NB4 (cell line): ENCODE measurements at regions not wholly inside any gene's neighbourhood (a gene's known extent, or its start where the extent isn't known, plus 50 kb on each side); places are given as distances from the start of the nearest gene placed in this dataset.

Experiments
- POLR2A ChIP-seq: IDR thresholded peaks from 2 replicates; pipeline ENCODE4 v1.6.1; 2011; ENCODE audit warnings: mild to moderate bottlenecking; ENCODE audit not compliant: insufficient read length; ENCODE audit errors: extremely low read depth
- TF ChIP-seq, protein P1 (sequence below): IDR thresholded peaks from 2 replicates; pipeline ENCODE4 v1.6.1; 2011; ENCODE audit warnings: low read depth, low read length

GRCh38 chr4:34880246-34880645 lies 1364.1 kb downstream of the ARAP2 start:
- no peak for TF ChIP-seq POLR2A
- TF ChIP-seq, protein P1, sequence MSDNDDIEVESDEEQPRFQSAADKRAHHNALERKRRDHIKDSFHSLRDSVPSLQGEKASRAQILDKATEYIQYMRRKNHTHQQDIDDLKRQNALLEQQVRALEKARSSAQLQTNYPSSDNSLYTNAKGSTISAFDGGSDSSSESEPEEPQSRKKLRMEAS, result no peak
